SK-N-SH (cell line): ENCODE measurements at regions not wholly inside any gene's neighbourhood (a gene's known extent, or its start where the extent isn't known, plus 50 kb on each side); places are given as distances from the start of the nearest gene placed in this dataset.

Experiments
- CTCF ChIA-PET: fragments of 300-600, 350-600 bp; formaldehyde crosslinking; extraction: SDS; loops from one replicate; lab custom pipeline; 2021; lab: Yijun Ruan, JAX
- POLR2A ChIA-PET: fragments of 350-600 bp; sonication (Branson Sonifier 250); formaldehyde crosslinking; extraction: SDS; loops from one replicate; lab custom pipeline; 2020; ENCODE audit warnings: antibody characterized with exemption, inconsistent platforms; lab: Yijun Ruan, JAX
- DNase-seq: peaks from one replicate; pipeline ENCODE4 v3.0.0; 2012
- H2AFZ ChIP-seq: fragments of 200-600 bp; sonication (generic); 2 replicates; pipeline ENCODE4 v1.8.1; 2016; ENCODE audit warnings: antibody characterized with exemption, mild to moderate bottlenecking, low read depth
- H3F3A ChIP-seq: fragments of 200-600 bp; sonication (generic); replicated peaks from 2 replicates; pipeline ENCODE3; 2016; ENCODE audit warnings: antibody characterized with exemption, mild to moderate bottlenecking; ENCODE audit not compliant: insufficient read depth
- H3K27ac ChIP-seq, 2 experiments: fragments of 200-500 bp in 1 of 2; fragments of 200-600 bp in 1 of 2; sonication (Bioruptor generic) in 1 of 2; sonication (generic), shearing (Covaris generic) in 1 of 2; 2 replicates each; pipeline versions ENCODE4 v1.5.1 to v1.6.1; 2014 to 2016; ENCODE audit warnings: low read depth in 2 of 2, inconsistent platforms in 1 of 2, low read length in 1 of 2, mild to moderate bottlenecking in 1 of 2, mixed read lengths in 1 of 2
- H3K27me3 ChIP-seq: fragments of 200-600 bp; sonication (generic), shearing (Covaris generic); 2 replicates; pipeline ENCODE4 v1.6.1; 2016; ENCODE audit warnings: mixed run types; ENCODE audit not compliant: insufficient read depth
- H3K36me3 ChIP-seq, 2 experiments: fragments of 200-500 bp in 1 of 2; fragments of 200-600 bp in 1 of 2; sonication (Bioruptor generic) in 1 of 2; sonication (generic) in 1 of 2; replicated peaks in 1 of 2; 2 replicates each; pipeline versions ENCODE3 to v1.5.1; 2014 to 2016; ENCODE audit warnings: low read length in 1 of 2, mild to moderate bottlenecking in 1 of 2; ENCODE audit not compliant: insufficient read depth in 2 of 2, control insufficient read depth in 1 of 2
- H3K4me1 ChIP-seq, 2 experiments: fragments of 200-500 bp in 1 of 2; fragments of 200-600 bp in 1 of 2; sonication (Bioruptor generic) in 1 of 2; sonication (generic), shearing (Covaris generic) in 1 of 2; 2 replicates each; pipeline versions ENCODE4 v1.5.1 to v1.6.1; 2014 to 2016; ENCODE audit warnings: low read depth in 1 of 2, low read length in 1 of 2, mixed run types in 1 of 2; ENCODE audit not compliant: insufficient read depth in 2 of 2, control insufficient read depth in 1 of 2
- H3K4me2 ChIP-seq: fragments of 200-600 bp; sonication (generic), shearing (Covaris generic); 2 replicates; pipeline ENCODE4 v1.6.1; 2017; ENCODE audit warnings: mixed run types
- H3K4me3 ChIP-seq, 2 experiments: fragments of 200-500 bp in 1 of 2; fragments of 200-600 bp in 1 of 2; sonication (Bioruptor generic) in 1 of 2; sonication (generic), shearing (Covaris generic) in 1 of 2; 2 replicates each; pipeline versions ENCODE4 v1.5.1 to v1.8.1; 2014 to 2016; ENCODE audit warnings: low read depth in 2 of 2, inconsistent platforms in 1 of 2, low read length in 1 of 2, mild to moderate bottlenecking in 1 of 2, mixed read lengths in 1 of 2, moderate library complexity in 1 of 2
- H3K79me2 ChIP-seq: fragments of 200-600 bp; sonication (generic); 2 replicates; pipeline ENCODE4 v1.8.1; 2017; ENCODE audit warnings: mild to moderate bottlenecking; ENCODE audit not compliant: insufficient read depth
- H3K9ac ChIP-seq: fragments of 200-600 bp; sonication (generic); 2 replicates; pipeline ENCODE4 v1.6.1; 2017; ENCODE audit warnings: mixed run types
- H3K9me2 ChIP-seq: fragments of 200-600 bp; sonication (generic); 2 replicates; pipeline ENCODE4 v1.6.1; 2017; ENCODE audit warnings: mixed run types
- H3K9me3 ChIP-seq: fragments of 200-600 bp; sonication (generic); 2 replicates; pipeline ENCODE4 v1.6.1; 2017; ENCODE audit warnings: mixed run types, mild to moderate bottlenecking, moderate library complexity
- H4K20me1 ChIP-seq: fragments of 200-600 bp; sonication (generic); 2 replicates; pipeline ENCODE4 v1.6.1; 2017; ENCODE audit warnings: mild to moderate bottlenecking, mixed run types; ENCODE audit not compliant: insufficient read depth
- ELF1 ChIP-seq: IDR thresholded peaks from 2 replicates; pipeline ENCODE4 v1.4.0; 2012
- EZH2phosphoT487 ChIP-seq: fragments of 200-600 bp; sonication (generic); IDR thresholded peaks from 2 replicates; pipeline ENCODE4 v1.6.1; 2017; ENCODE audit warnings: low read depth, mixed run types, mild to moderate bottlenecking, antibody characterized with exemption, moderate library complexity, borderline replicate concordance
- FOXM1 ChIP-seq: IDR thresholded peaks from 2 replicates; pipeline ENCODE4 v1.4.0; 2012; ENCODE audit warnings: low read depth, mild to moderate bottlenecking
- GABPA ChIP-seq: IDR thresholded peaks from 2 replicates; pipeline ENCODE4 v1.4.0; 2012; ENCODE audit warnings: low read depth, mild to moderate bottlenecking
- GATA2 ChIP-seq: sonication (generic); formaldehyde crosslinking; IDR thresholded peaks from 2 replicates; pipeline ENCODE4 v1.5.0; 2020; ENCODE audit warnings: mild to moderate bottlenecking, missing genetic modification reagents
- IRF3 ChIP-seq: fragments of 150-350 bp; IDR thresholded peaks from 2 replicates; pipeline ENCODE4 v1.6.1; 2016; ENCODE audit warnings: mild to moderate bottlenecking, low read depth, low read length
- MAX ChIP-seq: IDR thresholded peaks from 2 replicates; pipeline ENCODE4 v1.4.0; 2012; ENCODE audit warnings: low read depth
- MEF2A ChIP-seq: IDR thresholded peaks from 2 replicates; pipeline ENCODE4 v1.4.0; 2012; ENCODE audit warnings: low read depth, borderline replicate concordance
- MXI1 ChIP-seq: IDR thresholded peaks from 2 replicates; pipeline ENCODE4 v1.6.1; 2012; ENCODE audit warnings: mild to moderate bottlenecking, low read depth, low read length, improper control_type of control experiment
- NFIC ChIP-seq: IDR thresholded peaks from 2 replicates; pipeline ENCODE4 v1.4.0; 2012; ENCODE audit warnings: borderline replicate concordance
- POLR2AphosphoS5 ChIP-seq: IDR thresholded peaks from 2 replicates; pipeline ENCODE4 v1.6.1; 2012; ENCODE audit warnings: low read depth, low read length
- RAD21 ChIP-seq: IDR thresholded peaks from 2 replicates; pipeline ENCODE4 v1.6.1; 2012; ENCODE audit warnings: mild to moderate bottlenecking, low read length
- RCOR1 ChIP-seq: fragments of 150-350 bp; IDR thresholded peaks from 2 replicates; pipeline ENCODE4 v1.6.1; 2017; ENCODE audit warnings: antibody characterized with exemption, low read length
- REST ChIP-seq: IDR thresholded peaks from 2 replicates; pipeline ENCODE4 v1.6.1; 2012; ENCODE audit warnings: mild to moderate bottlenecking, low read depth, low read length, moderate library complexity
- RXRA ChIP-seq: IDR thresholded peaks from 2 replicates; pipeline ENCODE4 v1.4.0; 2012; ENCODE audit warnings: low read depth, mild to moderate bottlenecking, borderline replicate concordance
- SIN3A ChIP-seq: IDR thresholded peaks from 2 replicates; pipeline ENCODE4 v1.6.1; 2012; ENCODE audit warnings: low read depth, mild to moderate bottlenecking, low read length, moderate library complexity, borderline replicate concordance
- SMC3 ChIP-seq: IDR thresholded peaks from 2 replicates; pipeline ENCODE4 v1.6.1; 2012; ENCODE audit warnings: low read depth, low read length, improper control_type of control experiment
- USF1 ChIP-seq: IDR thresholded peaks from 2 replicates; pipeline ENCODE4 v1.4.0; 2012; ENCODE audit warnings: low read depth, borderline replicate concordance
- ZBTB33 ChIP-seq: IDR thresholded peaks from 2 replicates; pipeline ENCODE4 v1.4.0; 2012; ENCODE audit warnings: low read depth, borderline replicate concordance
- WGBS: methylation state at CpG from one replicate; pipeline ENCODE4 v1.1.6; 2017; ENCODE audit warnings: low lambda C conversion rate; 5-methylcytosine and 5-hydroxymethylcytosine counted together

- Histone ChIP-seq H3F3A (no peaks in the 10 kb centered on the region), H4K20me1 (no peaks in the 10 kb centered on the region), H3K9me3 (no peaks in the 10 kb centered on the region), H3K4me2 (no peak overlapping the region), H3K79me2 (no peaks in the 10 kb centered on the region), H3K4me1 (peaks cover 0 to 9% of the 10 kb centered on the region in 2 experiments; a peak in 1 of 4 replicates), H3K27me3 (no peaks in the 10 kb centered on the region), H3K27ac (no peak overlapping the region), H3K36me3 (no peaks in the 10 kb centered on the region), H3K9me2 (no peaks in the 10 kb centered on the region), H2AFZ (no peak overlapping the region), H3K9ac (no peak overlapping the region), H3K4me3 (no peak overlapping the region)
- POLR2A ChIA-PET: no interaction called here
- 49% methylated on average over 6 of the region's 6 CpGs for WGBS
- CTCF ChIA-PET: no interaction called here
- TF ChIP-seq IRF3 (no peak), MXI1 (no peak), NFIC (no peak), GABPA (no peak), RAD21 (no peak), USF1 (no peak), MAX (no peak), ZBTB33 (no peak), FOXM1 (no peak), RCOR1 (no peak), ELF1 (no peak), GATA2 (CRISPR knock-in tag) (no peak)
- DNase-seq: no peak
These were observed 1158.1 kb upstream of the TENM4 start for GRCh38 chr11:80598905-80599304.

GRCh38 chr11:80596291-80596810 is 1155.5 kb upstream of the TENM4 start:
- Histone ChIP-seq H4K20me1 (no peaks in the 10 kb centered on the region), H2AFZ (no peak overlapping the region), H3K36me3 (no peaks in the 10 kb centered on the region), H3K9me3 (no peaks in the 10 kb centered on the region), H3F3A (no peaks in the 10 kb centered on the region), H3K9me2 (no peaks in the 10 kb centered on the region), H3K4me3 (no peak overlapping the region), H3K27me3 (no peaks in the 10 kb centered on the region), H3K79me2 (no peaks in the 10 kb centered on the region), H3K9ac (no peak overlapping the region), H3K27ac (no peak overlapping the region), H3K4me1 (peaks cover 0 to 9% of the 10 kb centered on the region in 2 experiments; a peak in 1 of 4 replicates), H3K4me2 (no peak overlapping the region)
- ChIA-PET CTCF (interaction anchor here (1.9 kb wide), 1 partner anchor 10 kb away, joined by 6 read pairs; no protein-coding TSS in a partner anchor), POLR2A (no interaction called here)
- WGBS: 52% methylated on average over 3 of the region's 3 CpGs
- no peak for DNase-seq
- no peak for TF ChIP-seq FOXM1
- no peak for TF ChIP-seq SIN3A
- no peak for TF ChIP-seq SMC3
- TF ChIP-seq REST: no peak
- no peak for TF ChIP-seq POLR2AphosphoS5
- no peak for TF ChIP-seq NFIC
- no peak for TF ChIP-seq EZH2phosphoT487
- no peak for TF ChIP-seq MXI1
- TF ChIP-seq MEF2A: no peak
- no peak for TF ChIP-seq RXRA
